ENCODE measurements at regions not wholly inside any gene's neighbourhood (a gene's known extent, or its start where the extent isn't known, plus 50 kb on each side); places are given as distances from the start of the nearest gene placed in this dataset.
A peak's percentile ranks its signal among the peaks of the same experiment; 100 is the strongest.
"Not testable (repeated sequence)": the region's sequence is repeated elsewhere in the genome, so short reads cannot be mapped to it uniquely, and the experiment has no call there.

DNA sequence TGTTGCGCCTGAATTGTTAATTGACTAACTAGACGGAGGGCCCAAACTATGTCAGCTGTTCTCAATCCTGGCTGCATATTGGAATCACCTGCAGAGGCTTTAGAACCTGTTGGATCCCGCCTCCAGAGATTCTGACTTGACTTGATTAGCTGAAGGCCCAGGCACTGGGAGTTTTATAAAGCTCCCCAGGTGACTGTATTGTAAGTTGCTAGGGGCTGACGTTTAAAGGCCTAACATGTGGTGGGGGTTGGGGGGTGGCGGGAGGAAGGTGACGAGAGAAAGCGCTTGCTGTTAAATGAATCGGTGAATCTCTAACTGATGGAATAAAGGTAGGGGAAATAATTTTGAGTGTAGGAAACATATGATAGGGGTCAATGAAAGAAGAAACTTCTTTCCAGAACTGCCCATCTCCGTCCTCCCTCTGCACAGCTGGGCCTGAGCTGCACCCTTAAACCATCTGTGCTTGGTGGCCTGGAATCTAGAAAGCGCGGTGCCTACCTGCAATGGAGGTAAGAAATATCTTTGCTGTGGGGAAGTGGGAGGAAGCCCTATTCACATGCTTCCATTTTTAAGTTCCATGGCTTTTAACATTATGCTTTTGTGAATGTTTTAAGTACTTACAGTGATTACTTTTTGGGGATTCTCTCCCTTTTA, 225.0 kb upstream of the FAM3C start:
- TF ChIP-seq, protein P1, sequence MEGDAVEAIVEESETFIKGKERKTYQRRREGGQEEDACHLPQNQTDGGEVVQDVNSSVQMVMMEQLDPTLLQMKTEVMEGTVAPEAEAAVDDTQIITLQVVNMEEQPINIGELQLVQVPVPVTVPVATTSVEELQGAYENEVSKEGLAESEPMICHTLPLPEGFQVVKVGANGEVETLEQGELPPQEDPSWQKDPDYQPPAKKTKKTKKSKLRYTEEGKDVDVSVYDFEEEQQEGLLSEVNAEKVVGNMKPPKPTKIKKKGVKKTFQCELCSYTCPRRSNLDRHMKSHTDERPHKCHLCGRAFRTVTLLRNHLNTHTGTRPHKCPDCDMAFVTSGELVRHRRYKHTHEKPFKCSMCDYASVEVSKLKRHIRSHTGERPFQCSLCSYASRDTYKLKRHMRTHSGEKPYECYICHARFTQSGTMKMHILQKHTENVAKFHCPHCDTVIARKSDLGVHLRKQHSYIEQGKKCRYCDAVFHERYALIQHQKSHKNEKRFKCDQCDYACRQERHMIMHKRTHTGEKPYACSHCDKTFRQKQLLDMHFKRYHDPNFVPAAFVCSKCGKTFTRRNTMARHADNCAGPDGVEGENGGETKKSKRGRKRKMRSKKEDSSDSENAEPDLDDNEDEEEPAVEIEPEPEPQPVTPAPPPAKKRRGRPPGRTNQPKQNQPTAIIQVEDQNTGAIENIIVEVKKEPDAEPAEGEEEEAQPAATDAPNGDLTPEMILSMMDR (conservative IDR thresholded peaks at IDR 0.05) = no peak

DNA sequence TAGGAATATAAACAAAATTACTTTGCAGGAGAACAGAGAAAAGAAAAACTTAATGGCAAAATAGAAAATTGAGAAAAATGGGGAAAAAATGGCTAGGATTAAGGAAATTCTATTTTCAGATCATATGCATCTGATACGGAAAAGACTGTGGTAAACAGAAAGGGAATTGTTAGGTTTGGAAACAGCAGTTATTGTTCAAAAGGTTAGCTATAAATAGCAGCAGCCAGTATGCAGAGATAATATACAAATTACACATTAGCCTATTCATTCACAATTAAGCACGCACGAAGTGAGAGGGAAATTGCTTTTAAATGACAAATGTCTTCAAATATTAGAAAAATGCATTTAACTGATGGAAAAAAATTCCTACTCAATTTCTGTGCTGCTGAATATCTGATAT, 224.1 kb upstream of the FAM3C start:
- TF ChIP-seq, protein P1 (conservative IDR thresholded peaks at IDR 0.05) = no peak

More for the DNA sequence above, 225.0 kb upstream of the FAM3C start:
- no peak overlapping the region for H3K27ac ChIP-seq

GRCh38 chr7:121618182-121618581, 222.1 kb upstream of the FAM3C start:
- H3K27ac ChIP-seq = no peak overlapping the region
- TF ChIP-seq, protein P1 (conservative IDR thresholded peaks at IDR 0.05) = no peak

More for the DNA sequence above, 224.1 kb upstream of the FAM3C start:
- no peak overlapping the region for H3K27ac ChIP-seq

GRCh38 chr7:121610243-121610642, 214.1 kb upstream of the FAM3C start:
- TF ChIP-seq, protein P1 (conservative IDR thresholded peaks at IDR 0.05) = no peak
- peak overlapping the region; percentile 12; the same call in 1 of the 2 replicates for H3K27ac ChIP-seq

GRCh38 chr7:121609208-121609607, 213.1 kb upstream of the FAM3C start:
- no peak overlapping the region for H3K27ac ChIP-seq
- TF ChIP-seq, protein P1 (conservative IDR thresholded peaks at IDR 0.05) = no peak

- TF ChIP-seq, protein P1 (conservative IDR thresholded peaks at IDR 0.05) = no peak
- H3K27ac ChIP-seq = no peak overlapping the region
These were observed 212.7 kb upstream of the FAM3C start for GRCh38 chr7:121608785-121609184.

DNA sequence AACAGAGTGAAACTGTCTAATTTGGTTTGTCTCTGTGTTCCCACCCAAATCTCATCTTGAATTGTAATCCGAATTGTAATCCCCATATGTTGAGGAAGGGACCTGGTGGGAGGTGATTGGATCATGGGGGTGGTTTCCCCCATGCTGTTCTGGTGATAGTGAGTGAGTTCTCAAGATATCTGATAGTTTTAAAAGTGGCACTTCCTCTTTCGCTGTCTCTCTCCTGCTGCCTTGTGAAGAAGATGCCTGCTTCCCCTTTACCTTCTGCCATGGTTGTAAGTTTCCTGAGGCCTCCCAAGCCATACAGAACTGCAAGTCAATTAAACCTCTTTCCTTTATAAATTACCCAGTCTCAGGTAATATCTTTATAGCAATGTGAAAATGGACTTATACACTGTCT, 212.1 kb upstream of the FAM3C start:
- H3K27ac ChIP-seq = not testable (repeated sequence)

DNA sequence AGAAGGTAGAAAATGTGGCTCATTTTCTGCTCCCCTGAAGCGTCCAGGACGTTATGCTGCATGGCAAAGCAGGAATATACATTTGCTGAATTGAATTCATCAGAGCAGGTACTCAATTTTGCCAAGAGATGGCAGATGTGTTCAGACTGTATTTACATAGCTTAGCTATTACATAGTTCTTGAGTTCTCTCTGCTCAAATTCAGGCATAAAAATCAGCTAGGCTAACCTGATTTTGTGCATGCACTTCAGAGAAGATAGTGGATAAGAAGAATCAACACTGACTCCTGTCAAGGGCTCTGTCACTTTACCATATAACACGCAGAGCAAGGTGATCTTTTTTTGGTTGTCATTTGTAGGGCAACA, 209.2 kb upstream of the FAM3C start:
- no peak overlapping the region for H3K27ac ChIP-seq
- TF ChIP-seq, protein P1 (conservative IDR thresholded peaks at IDR 0.05) = peak; percentile 74
